GM12878 (cell line): ENCODE measurements at regions not wholly inside any gene's neighbourhood (a gene's known extent, or its start where the extent isn't known, plus 50 kb on each side); places are given as distances from the start of the nearest gene placed in this dataset.

Source experiments
- ATAC-seq: fragments of 200-7000 bp; cut with Tn5 transposase; 3 replicates; pipeline ENCODE4 v1.9.1; 2020; ENCODE audit warnings: mild to moderate bottlenecking, moderate library complexity
- BruUV-seq: library from RNA; stranded (reverse); fragments of 400-500 nt; replicated peaks from 2 replicates; lab custom pipeline; 2021; lab: Mats Ljungman, UMichigan
- CTCF ChIA-PET: fragments of 300-600 bp; sonication (Branson Sonifier 250); formaldehyde crosslinking; extraction: SDS; loops from one replicate; lab custom pipeline; 2021; ENCODE audit warnings: inconsistent platforms; lab: Yijun Ruan, JAX
- POLR2A ChIA-PET: fragments of 350-600 bp; formaldehyde crosslinking; extraction: SDS; loops from one replicate; lab custom pipeline; 2021; ENCODE audit warnings: inconsistent platforms; lab: Charles Lee
- RAD21 ChIA-PET: fragments of 300-600 bp; sonication (Branson Sonifier 250); formaldehyde crosslinking; loops from one replicate; lab custom pipeline; 2023; ENCODE audit warnings: antibody characterized with exemption; ENCODE audit not compliant: unreplicated experiment; lab: Charles Lee
- SMC1A ChIA-PET: fragments of 300-600 bp; sonication (Branson Sonifier 250); formaldehyde crosslinking; loops from one replicate; lab custom pipeline; 2023; ENCODE audit not compliant: unreplicated experiment, uncharacterized antibody; lab: Charles Lee
- DNase-seq: peaks from one replicate; pipeline ENCODE4 v3.0.0-alpha.2; 2011; ENCODE audit warnings: low read depth, low spot score
- FAIRE-seq: peaks from 3 replicates; lab custom pipeline; 2011; peaks lifted over from hg19 to GRCh38; lab: Jason Lieb, UNC
- H2AFZ ChIP-seq: 2 replicates; pipeline ENCODE4 v1.6.0; 2011; ENCODE audit warnings: low read depth, low read length, control low read depth; ENCODE audit not compliant: control insufficient read depth
- H3K27ac ChIP-seq: 2 replicates; pipeline ENCODE4 v1.5.1; 2011; ENCODE audit warnings: control low read depth; ENCODE audit not compliant: control insufficient read depth, insufficient read depth
- H3K27me3 ChIP-seq, 2 experiments: replicated peaks in 1 of 2; 2 replicates each; pipeline versions ENCODE4 v1.6.0 to v1.6.1; 2011; ENCODE audit warnings: low read length in 1 of 2; ENCODE audit not compliant: control insufficient read depth in 2 of 2, insufficient read depth in 2 of 2
- H3K36me3 ChIP-seq, 2 experiments: 2 replicates each; pipeline ENCODE4 v1.5.1; 2011; ENCODE audit warnings: low read length in 1 of 2; ENCODE audit not compliant: control insufficient read depth in 2 of 2, insufficient read depth in 2 of 2
- H3K4me1 ChIP-seq: 2 replicates; pipeline ENCODE4 v1.6.1; 2011; ENCODE audit warnings: mild to moderate bottlenecking, low read length, moderate library complexity, mixed read lengths; ENCODE audit not compliant: control insufficient read depth, insufficient read depth
- H3K4me2 ChIP-seq: 2 replicates; pipeline ENCODE4 v1.6.0; 2011; ENCODE audit warnings: control low read depth; ENCODE audit not compliant: control insufficient read depth, insufficient read depth
- H3K4me3 ChIP-seq: fragments of 200-600 bp; sonication (generic); 2 replicates; pipeline ENCODE4 v1.5.1; 2016
- H3K79me2 ChIP-seq: 2 replicates; pipeline ENCODE4 v1.6.0; 2011; ENCODE audit warnings: low read length; ENCODE audit not compliant: control insufficient read depth, insufficient read depth
- H3K9ac ChIP-seq: 2 replicates; pipeline ENCODE4 v1.8.0; 2011; ENCODE audit warnings: low read length, control low read depth, mixed read lengths; ENCODE audit not compliant: control insufficient read depth, insufficient read depth
- H3K9me3 ChIP-seq: replicated peaks from 3 replicates; pipeline ENCODE4 v1.5.1; 2011; ENCODE audit warnings: mild to moderate bottlenecking, low read length; ENCODE audit not compliant: control insufficient read depth, insufficient read depth
- H4K20me1 ChIP-seq: 2 replicates; pipeline ENCODE4 v1.6.0; 2011; ENCODE audit not compliant: control insufficient read depth, insufficient read depth
- NR2C1 ChIP-seq: fragments of 450-650 bp; IDR thresholded peaks from 2 replicates; pipeline ENCODE4 v1.6.1; 2017; ENCODE audit warnings: antibody characterized with exemption, mild to moderate bottlenecking, moderate library complexity
- POLR2AphosphoS2 ChIP-seq: IDR thresholded peaks from 2 replicates; pipeline ENCODE4 v1.6.1; 2011; ENCODE audit warnings: low read depth, mild to moderate bottlenecking, low read length, improper control_type of control experiment, moderate library complexity
- WGBS: methylation state at CpG from one replicate; pipeline ENCODE4 v1.1.6; 2016; ENCODE audit warnings: low lambda C conversion rate; ENCODE audit not compliant: insufficient replicate concordance, insufficient coverage; ENCODE audit errors: missing lambda C conversion rate; 5-methylcytosine and 5-hydroxymethylcytosine counted together
- in situ Hi-C: fragments of 300-500 bp; cut with MboI; formaldehyde crosslinking; loops from 9 replicates; pipeline ENCODE4 v1.14.3; 2018; ENCODE audit warnings: mixed read lengths
- intact Hi-C: fragments of 100-400 bp; cut with micrococcal nuclease; formaldehyde crosslinking; loops from one replicate; pipeline ENCODE4 v1.14.2; 2022; ENCODE audit not compliant: unreplicated experiment
- TF ChIP-seq, protein P1 (sequence below): IDR thresholded peaks from 2 replicates; pipeline ENCODE4 v1.6.1; 2012; ENCODE audit warnings: low read depth, low read length, improper control_type of control experiment

DNA sequence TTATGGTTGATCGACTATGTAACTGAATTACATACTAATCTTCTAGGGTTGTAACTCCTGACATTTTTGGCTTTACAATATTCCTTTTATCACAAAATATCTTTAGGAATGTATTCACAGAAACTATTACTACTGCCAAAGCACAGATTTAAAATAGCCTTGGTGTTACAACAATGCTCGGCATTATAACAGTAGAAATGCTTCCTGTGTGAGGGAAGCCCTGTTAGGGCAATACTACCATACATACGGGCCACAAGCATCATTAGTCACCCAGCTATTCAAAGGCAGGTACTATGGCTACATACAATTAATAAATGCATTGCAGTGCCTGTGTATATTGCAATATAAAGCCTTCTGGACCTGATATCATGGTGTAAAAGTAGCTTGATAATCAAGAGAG lies 517.8 kb downstream of the C12orf50 start:
- TF ChIP-seq NR2C1: no peak
- TF ChIP-seq POLR2AphosphoS2: no peak
- TF ChIP-seq, all 136 proteins: peak for 0
- no peak overlapping the region for H3K4me2 ChIP-seq
- ChIA-PET CTCF (interaction anchor here (0.8 to 1.1 kb wide), 2 partner anchors 10 to 11 kb away, joined by 3 read pairs; no protein-coding TSS in a partner anchor), SMC1A (interaction anchor here (1.5 kb wide), 1 partner anchor 16 kb away, joined by 3 read pairs; no protein-coding TSS in a partner anchor), POLR2A (no interaction called here), RAD21 (no interaction called here)
- no peak for DNase-seq
- in situ Hi-C loops (no loop called here), intact Hi-C loops (no loop called here)
- no peak for FAIRE-seq
- H3K9ac ChIP-seq: no peak overlapping the region
- ATAC-seq: no peak
- no peaks in the 10 kb centered on the region for H3K9me3 ChIP-seq
- no peaks in the 10 kb centered on the region for H3K36me3 ChIP-seq
- H4K20me1 ChIP-seq: no peaks in the 10 kb centered on the region
- no peaks in the 10 kb centered on the region for H3K4me1 ChIP-seq
- no peak overlapping the region for H2AFZ ChIP-seq
- H3K79me2 ChIP-seq: no peaks in the 10 kb centered on the region
- no TSS peak for BruUV-seq
- WGBS: 27% methylated on average over 3 of the region's 3 CpGs
- no peaks in the 10 kb centered on the region for H3K27me3 ChIP-seq
- H3K27ac ChIP-seq: no peak overlapping the region
- no peak overlapping the region for H3K4me3 ChIP-seq

DNA sequence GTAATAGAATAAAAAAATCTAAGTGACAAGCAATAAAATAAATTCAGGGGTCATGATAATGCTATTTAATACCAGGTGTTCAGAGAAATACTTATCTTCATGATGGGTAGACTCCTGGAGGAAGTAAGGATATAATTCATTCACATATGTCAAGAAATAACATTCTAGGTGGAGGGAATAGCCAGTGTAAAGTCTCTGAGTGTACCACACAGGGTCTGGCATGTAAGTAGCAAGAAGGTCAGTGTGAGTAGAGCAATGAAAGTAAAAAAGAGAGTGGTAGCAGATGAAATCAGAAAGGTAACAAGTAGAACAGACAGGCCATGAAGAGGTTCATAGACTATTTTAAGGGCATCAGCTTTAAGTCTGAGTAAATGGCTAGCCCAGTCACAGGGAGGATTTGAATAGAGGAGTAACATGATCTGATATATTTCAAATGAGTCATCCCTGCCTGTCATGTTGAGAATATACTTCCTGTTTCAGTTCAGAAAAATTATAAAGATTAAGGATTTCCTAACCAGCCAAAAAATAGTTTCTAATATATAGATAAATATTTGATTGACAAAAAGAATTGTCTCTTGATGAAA lies 519.9 kb downstream of the C12orf50 start:
- ChIA-PET POLR2A (no interaction called here), RAD21 (no interaction called here), CTCF (no interaction called here)
- H3K27ac ChIP-seq: no peak overlapping the region
- H3K4me2 ChIP-seq: no peak overlapping the region
- no peaks in the 10 kb centered on the region for H3K27me3 ChIP-seq
- DNase-seq: no peak
- no TSS peak for BruUV-seq
- H2AFZ ChIP-seq: no peak overlapping the region
- ATAC-seq: peak; percentile 69
- H3K36me3 ChIP-seq: no peaks in the 10 kb centered on the region
- no peaks in the 10 kb centered on the region for H3K79me2 ChIP-seq
- no peak for FAIRE-seq
- H3K4me3 ChIP-seq: no peak overlapping the region
- H4K20me1 ChIP-seq: no peaks in the 10 kb centered on the region
- no peak overlapping the region for H3K9ac ChIP-seq
- in situ Hi-C loops (no loop called here), intact Hi-C loops (no loop called here)
- TF ChIP-seq, protein P1, sequence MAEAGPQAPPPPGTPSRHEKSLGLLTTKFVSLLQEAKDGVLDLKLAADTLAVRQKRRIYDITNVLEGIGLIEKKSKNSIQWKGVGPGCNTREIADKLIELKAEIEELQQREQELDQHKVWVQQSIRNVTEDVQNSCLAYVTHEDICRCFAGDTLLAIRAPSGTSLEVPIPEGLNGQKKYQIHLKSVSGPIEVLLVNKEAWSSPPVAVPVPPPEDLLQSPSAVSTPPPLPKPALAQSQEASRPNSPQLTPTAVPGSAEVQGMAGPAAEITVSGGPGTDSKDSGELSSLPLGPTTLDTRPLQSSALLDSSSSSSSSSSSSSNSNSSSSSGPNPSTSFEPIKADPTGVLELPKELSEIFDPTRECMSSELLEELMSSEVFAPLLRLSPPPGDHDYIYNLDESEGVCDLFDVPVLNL: no peak
- TF ChIP-seq, all 136 proteins: peak for 0
- SMC1A ChIA-PET: no interaction called here
- Histone ChIP-seq H3K4me1 (no peaks in the 10 kb centered on the region), H3K9me3 (no peaks in the 10 kb centered on the region)
